K562 (cell line): ENCODE measurements at regions not wholly inside any gene's neighbourhood (a gene's known extent, or its start where the extent isn't known, plus 50 kb on each side); places are given as distances from the start of the nearest gene placed in this dataset.
A peak's percentile ranks its signal among the peaks of the same experiment; 100 is the strongest.

Experiments used
- ARID2 ChIP-seq: fragments of 450-650 bp; IDR thresholded peaks from 2 replicates; pipeline ENCODE4 v1.6.1; 2017; ENCODE audit warnings: antibody characterized with exemption, mild to moderate bottlenecking
- CBFA2T2 ChIP-seq: fragments of 450-650 bp; conservative IDR thresholded peaks from 2 replicates; pipeline ENCODE4 v1.6.1; 2017; ENCODE audit warnings: mild to moderate bottlenecking
- CEBPB ChIP-seq: fragments of 450-650 bp; IDR thresholded peaks from 2 replicates; pipeline ENCODE4 v1.6.1; 2016; ENCODE audit warnings: missing genetic modification characterization, missing compliant biosample characterization
- HES1 ChIP-seq: fragments of 450-650 bp; IDR thresholded peaks from 2 replicates; pipeline ENCODE4 v1.6.1; 2016; ENCODE audit warnings: low read depth, mild to moderate bottlenecking, moderate library complexity
- MBD2 ChIP-seq: sonication (generic); IDR thresholded peaks from 2 replicates; pipeline ENCODE4 v1.6.1; 2016; ENCODE audit warnings: low read depth, borderline replicate concordance
- MEIS2 ChIP-seq: fragments of 450-650 bp; IDR thresholded peaks from 2 replicates; pipeline ENCODE4 v1.6.1; 2014; ENCODE audit warnings: mild to moderate bottlenecking; ENCODE audit not compliant: partially characterized antibody
- MTA3 ChIP-seq: fragments of 450-650 bp; formaldehyde crosslinking; IDR thresholded peaks from 2 replicates; pipeline ENCODE4 v1.6.1; 2017; ENCODE audit warnings: mild to moderate bottlenecking, borderline replicate concordance
- NRF1 ChIP-seq, 2 experiments: fragments of 450-650 bp; IDR thresholded peaks in 1 of 2; conservative IDR thresholded peaks in 1 of 2; 2 replicates each; pipeline ENCODE4 v1.6.1; 2014; ENCODE audit warnings: mild to moderate bottlenecking in 2 of 2
- RAD21 ChIP-seq, 2 experiments: fragments of 250-450 bp in 1 of 2; fragments of 450-650 bp in 1 of 2; sonication (Bioruptor Pico) in 1 of 2; formaldehyde crosslinking in 1 of 2; IDR thresholded peaks in 1 of 2; conservative IDR thresholded peaks in 1 of 2; 2 replicates each; pipeline versions ENCODE4 v1.4.0 to v1.8.0; 2020 to 2022; ENCODE audit warnings: mild to moderate bottlenecking in 2 of 2, moderate library complexity in 1 of 2
- RBM14 ChIP-seq: fragments of 200-400 bp; formaldehyde crosslinking; IDR thresholded peaks from 2 replicates; pipeline ENCODE4 v1.6.1; 2018; ENCODE audit warnings: low read depth, mild to moderate bottlenecking, low read length, moderate library complexity, borderline replicate concordance; ENCODE audit not compliant: insufficient read depth
- RBM39 ChIP-seq: fragments of 200-400 bp; formaldehyde crosslinking; optimal IDR thresholded peaks from 2 replicates; pipeline ENCODE3; 2018; ENCODE audit warnings: low read depth, low read length
- SMARCC2 ChIP-seq: fragments of 450-650 bp; IDR thresholded peaks from 2 replicates; pipeline ENCODE4 v1.6.1; 2017; ENCODE audit warnings: antibody characterized with exemption, moderate library complexity, mild to moderate bottlenecking, low read depth
- STAT5A ChIP-seq: IDR thresholded peaks from 2 replicates; pipeline ENCODE4 v1.6.1; 2012; ENCODE audit warnings: low read length, inconsistent platforms, borderline replicate concordance
- TEAD4 ChIP-seq, 2 experiments: sonication (generic) in 1 of 2; formaldehyde crosslinking in 1 of 2; IDR thresholded peaks; 2 replicates each; pipeline versions ENCODE4 v1.6.1 to v1.8.0; 2012 to 2022; ENCODE audit warnings: borderline replicate concordance in 1 of 2, inconsistent platforms in 1 of 2, low read length in 1 of 2, mild to moderate bottlenecking in 1 of 2, missing genetic modification reagents in 1 of 2
- YY1 ChIP-seq, 3 experiments: IDR thresholded peaks; 2 replicates each; pipeline ENCODE4 v1.6.1; 2011; ENCODE audit warnings: low read length in 2 of 3, mild to moderate bottlenecking in 2 of 3, moderate library complexity in 2 of 3, borderline replicate concordance in 1 of 3, control low read depth in 1 of 3, low read depth in 1 of 3; ENCODE audit not compliant: insufficient read depth in 3 of 3, insufficient replicate concordance in 2 of 3, control insufficient read depth in 1 of 3, insufficient read length in 1 of 3; ENCODE audit errors: extremely low read depth in 1 of 3
- ZBTB2 ChIP-seq: fragments of 450-650 bp; IDR thresholded peaks from 2 replicates; pipeline ENCODE4 v1.6.1; 2016; ENCODE audit warnings: antibody characterized with exemption
- ZSCAN29 ChIP-seq: fragments of 450-650 bp; IDR thresholded peaks from 2 replicates; pipeline ENCODE4 v1.6.1; 2017

GRCh38 chr11:16604794-16605388 lies 133.6 kb upstream of the C11orf58 start (continued):
- TF ChIP-seq YY1 (IDR thresholded peaks at IDR 0.05; ENCODE audit: borderline replicate concordance in 1 of 3, control insufficient read depth in 1 of 3, extremely low read depth in 1 of 3, insufficient read depth in 3 of 3, insufficient read length in 1 of 3, insufficient replicate concordance in 2 of 3, low read depth in 1 of 3, low read length in 2 of 3) (peak in 1 of 3 experiments; percentile 44), ZBTB2 (no peak), CEBPB (no peak), NRF1 (conservative IDR thresholded peaks at IDR 0.05 in 1 of 2, IDR thresholded peaks at IDR 0.05 in 1 of 2) (no peak), ARID2 (no peak), MBD2 (peak; percentile 3), RBM39 (no peak), SMARCC2 (peak; percentile 71; the same call in 1 of the 2 replicates), RAD21 (CRISPR knock-in tag; conservative IDR thresholded peaks at IDR 0.05 in 1 of 2, IDR thresholded peaks at IDR 0.05 in 1 of 2) (no peak), ZSCAN29 (0 out of 2 replicates have a peak, but pooled peaks have one; percentile 15), CBFA2T2 (peak; percentile 96), MEIS2 (peak; percentile 81), TEAD4 (IDR thresholded peaks at IDR 0.05; ENCODE audit: low read length) (peak; percentile 90), TEAD4 (CRISPR knock-in tag; IDR thresholded peaks at IDR 0.05; ENCODE audit: borderline replicate concordance) (no peak), STAT5A (peak; percentile 88; the same call in 1 of the 2 replicates), RBM14 (0 out of 2 replicates have a peak, but pooled peaks have one; percentile 38), HES1 (0 out of 2 replicates have a peak, but pooled peaks have one; percentile 30), MTA3 (no peak; the same call in 1 of the 2 replicates)
